CD1c-positive myeloid dendritic cell (primary cell): ENCODE measurements at regions not wholly inside any gene's neighbourhood (a gene's known extent, or its start where the extent isn't known, plus 50 kb on each side); places are given as distances from the start of the nearest gene placed in this dataset.
"Not testable (repeated sequence)": the region's sequence is repeated elsewhere in the genome, so short reads cannot be mapped to it uniquely, and the experiment has no call there.

Source experiments
- DNase-seq: peaks from one replicate; pipeline ENCODE4 v3.0.0-alpha.2; 2016; ENCODE audit errors: extremely low spot score

- not testable (repeated sequence) for DNase-seq
These were observed 94.4 kb downstream of the LSM3 start for GRCh38 chr3:14272959-14273560.

GRCh38 chr3:14273901-14274611 lies 95.4 kb downstream of the LSM3 start:
- DNase-seq = no peak

- no peak for DNase-seq
These were observed 96.0 kb downstream of the LSM3 start for GRCh38 chr3:14274612-14274936.

GRCh38 chr3:14274999-14275961 lies 96.7 kb downstream of the LSM3 start:
- no peak for DNase-seq

GRCh38 chr3:14275962-14276909 lies 97.6 kb downstream of the LSM3 start:
- no peak for DNase-seq

- no peak for DNase-seq
These were observed 98.9 kb downstream of the LSM3 start for GRCh38 chr3:14277557-14277956.

GRCh38 chr3:14278265-14278798 lies 99.7 kb downstream of the LSM3 start:
- no peak for DNase-seq

GRCh38 chr3:14278799-14279625 lies 100.4 kb downstream of the LSM3 start:
- no peak for DNase-seq

- no peak for DNase-seq
These were observed 101.0 kb downstream of the LSM3 start for GRCh38 chr3:14279626-14280061.

- no peak for DNase-seq
These were observed 101.7 kb downstream of the LSM3 start for GRCh38 chr3:14280326-14280725.

- DNase-seq = no peak
These were observed 102.4 kb downstream of the LSM3 start for GRCh38 chr3:14281053-14281452.

GRCh38 chr3:14282001-14282705 lies 103.5 kb downstream of the LSM3 start:
- no peak for DNase-seq

GRCh38 chr3:14282706-14283075 lies 104.1 kb downstream of the LSM3 start:
- DNase-seq = no peak

GRCh38 chr3:14283092-14283812 lies 104.6 kb downstream of the LSM3 start:
- no peak for DNase-seq

GRCh38 chr3:14283813-14284438 lies 105.3 kb downstream of the LSM3 start:
- DNase-seq = no peak

- DNase-seq = peak; percentile 47
These were observed 106.3 kb downstream of the LSM3 start for GRCh38 chr3:14284694-14285547.

- DNase-seq = no peak
These were observed 106.9 kb downstream of the LSM3 start for GRCh38 chr3:14285548-14285925.
